IMR-90 (cell line): ENCODE measurements at regions not wholly inside any gene's neighbourhood (a gene's known extent, or its start where the extent isn't known, plus 50 kb on each side); places are given as distances from the start of the nearest gene placed in this dataset.

Experiments used
- BHLHE40 ChIP-seq: fragments of 150-350 bp; IDR thresholded peaks from 2 replicates; pipeline ENCODE4 v1.6.1; 2016; ENCODE audit warnings: mild to moderate bottlenecking, low read depth, low read length
- CEBPB ChIP-seq: IDR thresholded peaks from 2 replicates; pipeline ENCODE4 v1.6.1; 2012; ENCODE audit warnings: low read depth, low read length, improper control_type of control experiment
- CHD1 ChIP-seq: IDR thresholded peaks from 2 replicates; pipeline ENCODE4 v1.6.1; 2012; ENCODE audit warnings: low read depth, low read length, improper control_type of control experiment
- CTCF ChIP-seq: conservative IDR thresholded peaks from 2 replicates; pipeline ENCODE4 v1.5.1; 2012; ENCODE audit warnings: mild to moderate bottlenecking, low read depth, low read length, improper control_type of control experiment
- ELK1 ChIP-seq: fragments of 150-350 bp; IDR thresholded peaks from 2 replicates; pipeline ENCODE4 v1.6.1; 2016; ENCODE audit warnings: low read depth, mild to moderate bottlenecking, low read length, moderate library complexity, borderline replicate concordance
- FOS ChIP-seq: fragments of 150-350 bp; IDR thresholded peaks from 2 replicates; pipeline ENCODE4 v1.6.1; 2016; ENCODE audit warnings: low read depth, low read length
- MXI1 ChIP-seq: IDR thresholded peaks from 2 replicates; pipeline ENCODE4 v1.6.1; 2012; ENCODE audit warnings: low read depth, mild to moderate bottlenecking, low read length, moderate library complexity, borderline replicate concordance
- NFE2L2 ChIP-seq: fragments of 150-350 bp; IDR thresholded peaks from 2 replicates; pipeline ENCODE4 v1.6.1; 2016; ENCODE audit warnings: low read depth, mild to moderate bottlenecking, low read length
- POLR2A ChIP-seq: IDR thresholded peaks from 2 replicates; pipeline ENCODE4 v1.6.1; 2012; ENCODE audit warnings: mild to moderate bottlenecking, low read depth, low read length
- RAD21 ChIP-seq: IDR thresholded peaks from 2 replicates; pipeline ENCODE4 v1.6.1; 2012; ENCODE audit warnings: low read length, improper control_type of control experiment
- RFX5 ChIP-seq: IDR thresholded peaks from 2 replicates; pipeline ENCODE4 v1.8.0; 2012; ENCODE audit warnings: low read depth, mild to moderate bottlenecking, low read length, moderate library complexity

GRCh38 chr5:32949286-32949970 lies 238.3 kb downstream of the NPR3 start:
- TF ChIP-seq CTCF (no peak), NFE2L2 (no peak), FOS (no peak), BHLHE40 (no peak), CHD1 (no peak), RAD21 (no peak), POLR2A (no peak), CEBPB (no peak), MXI1 (no peak), ELK1 (no peak), RFX5 (no peak)
